SK-N-SH (cell line): ENCODE measurements at regions not wholly inside any gene's neighbourhood (a gene's known extent, or its start where the extent isn't known, plus 50 kb on each side); places are given as distances from the start of the nearest gene placed in this dataset.

Experiments used
- CTCF ChIA-PET: fragments of 300-600, 350-600 bp; formaldehyde crosslinking; extraction: SDS; loops from one replicate; lab custom pipeline; 2021; lab: Yijun Ruan, JAX
- POLR2A ChIA-PET: fragments of 350-600 bp; sonication (Branson Sonifier 250); formaldehyde crosslinking; extraction: SDS; loops from one replicate; lab custom pipeline; 2020; ENCODE audit warnings: antibody characterized with exemption, inconsistent platforms; lab: Yijun Ruan, JAX
- DNase-seq: peaks from one replicate; pipeline ENCODE4 v3.0.0; 2012
- H2AFZ ChIP-seq: fragments of 200-600 bp; sonication (generic); 2 replicates; pipeline ENCODE4 v1.8.1; 2016; ENCODE audit warnings: antibody characterized with exemption, mild to moderate bottlenecking, low read depth
- H3F3A ChIP-seq: fragments of 200-600 bp; sonication (generic); replicated peaks from 2 replicates; pipeline ENCODE3; 2016; ENCODE audit warnings: antibody characterized with exemption, mild to moderate bottlenecking; ENCODE audit not compliant: insufficient read depth
- H3K27ac ChIP-seq, 2 experiments: fragments of 200-500 bp in 1 of 2; fragments of 200-600 bp in 1 of 2; sonication (Bioruptor generic) in 1 of 2; sonication (generic), shearing (Covaris generic) in 1 of 2; 2 replicates each; pipeline versions ENCODE4 v1.5.1 to v1.6.1; 2014 to 2016; ENCODE audit warnings: low read depth in 2 of 2, inconsistent platforms in 1 of 2, low read length in 1 of 2, mild to moderate bottlenecking in 1 of 2, mixed read lengths in 1 of 2
- H3K27me3 ChIP-seq: fragments of 200-600 bp; sonication (generic), shearing (Covaris generic); 2 replicates; pipeline ENCODE4 v1.6.1; 2016; ENCODE audit warnings: mixed run types; ENCODE audit not compliant: insufficient read depth
- H3K36me3 ChIP-seq, 2 experiments: fragments of 200-500 bp in 1 of 2; fragments of 200-600 bp in 1 of 2; sonication (Bioruptor generic) in 1 of 2; sonication (generic) in 1 of 2; replicated peaks in 1 of 2; 2 replicates each; pipeline versions ENCODE3 to v1.5.1; 2014 to 2016; ENCODE audit warnings: low read length in 1 of 2, mild to moderate bottlenecking in 1 of 2; ENCODE audit not compliant: insufficient read depth in 2 of 2, control insufficient read depth in 1 of 2
- H3K4me1 ChIP-seq, 2 experiments: fragments of 200-500 bp in 1 of 2; fragments of 200-600 bp in 1 of 2; sonication (Bioruptor generic) in 1 of 2; sonication (generic), shearing (Covaris generic) in 1 of 2; 2 replicates each; pipeline versions ENCODE4 v1.5.1 to v1.6.1; 2014 to 2016; ENCODE audit warnings: low read depth in 1 of 2, low read length in 1 of 2, mixed run types in 1 of 2; ENCODE audit not compliant: insufficient read depth in 2 of 2, control insufficient read depth in 1 of 2
- H3K4me2 ChIP-seq: fragments of 200-600 bp; sonication (generic), shearing (Covaris generic); 2 replicates; pipeline ENCODE4 v1.6.1; 2017; ENCODE audit warnings: mixed run types
- H3K4me3 ChIP-seq, 2 experiments: fragments of 200-500 bp in 1 of 2; fragments of 200-600 bp in 1 of 2; sonication (Bioruptor generic) in 1 of 2; sonication (generic), shearing (Covaris generic) in 1 of 2; 2 replicates each; pipeline versions ENCODE4 v1.5.1 to v1.8.1; 2014 to 2016; ENCODE audit warnings: low read depth in 2 of 2, inconsistent platforms in 1 of 2, low read length in 1 of 2, mild to moderate bottlenecking in 1 of 2, mixed read lengths in 1 of 2, moderate library complexity in 1 of 2
- H3K79me2 ChIP-seq: fragments of 200-600 bp; sonication (generic); 2 replicates; pipeline ENCODE4 v1.8.1; 2017; ENCODE audit warnings: mild to moderate bottlenecking; ENCODE audit not compliant: insufficient read depth
- H3K9ac ChIP-seq: fragments of 200-600 bp; sonication (generic); 2 replicates; pipeline ENCODE4 v1.6.1; 2017; ENCODE audit warnings: mixed run types
- H3K9me2 ChIP-seq: fragments of 200-600 bp; sonication (generic); 2 replicates; pipeline ENCODE4 v1.6.1; 2017; ENCODE audit warnings: mixed run types
- H3K9me3 ChIP-seq: fragments of 200-600 bp; sonication (generic); 2 replicates; pipeline ENCODE4 v1.6.1; 2017; ENCODE audit warnings: mixed run types, mild to moderate bottlenecking, moderate library complexity
- H4K20me1 ChIP-seq: fragments of 200-600 bp; sonication (generic); 2 replicates; pipeline ENCODE4 v1.6.1; 2017; ENCODE audit warnings: mild to moderate bottlenecking, mixed run types; ENCODE audit not compliant: insufficient read depth
- CTCF ChIP-seq: fragments of 200-600 bp; sonication (generic); IDR thresholded peaks from 2 replicates; pipeline ENCODE4 v1.6.1; 2017; ENCODE audit warnings: antibody characterized with exemption, mild to moderate bottlenecking, moderate library complexity
- FOXJ3 ChIP-seq: sonication (generic); formaldehyde crosslinking; IDR thresholded peaks from 2 replicates; pipeline ENCODE4 v1.5.1; 2020; ENCODE audit warnings: mild to moderate bottlenecking, missing genetic modification reagents
- FOXM1 ChIP-seq: IDR thresholded peaks from 2 replicates; pipeline ENCODE4 v1.4.0; 2012; ENCODE audit warnings: low read depth, mild to moderate bottlenecking
- GABPA ChIP-seq: IDR thresholded peaks from 2 replicates; pipeline ENCODE4 v1.4.0; 2012; ENCODE audit warnings: low read depth, mild to moderate bottlenecking
- IRF3 ChIP-seq: fragments of 150-350 bp; IDR thresholded peaks from 2 replicates; pipeline ENCODE4 v1.6.1; 2016; ENCODE audit warnings: mild to moderate bottlenecking, low read depth, low read length
- MXI1 ChIP-seq: IDR thresholded peaks from 2 replicates; pipeline ENCODE4 v1.6.1; 2012; ENCODE audit warnings: mild to moderate bottlenecking, low read depth, low read length, improper control_type of control experiment
- NFIC ChIP-seq: IDR thresholded peaks from 2 replicates; pipeline ENCODE4 v1.4.0; 2012; ENCODE audit warnings: borderline replicate concordance
- NRF1 ChIP-seq: IDR thresholded peaks from 2 replicates; pipeline ENCODE4 v1.6.1; 2012; ENCODE audit warnings: low read depth, mild to moderate bottlenecking, low read length
- PBX3 ChIP-seq: IDR thresholded peaks from 2 replicates; pipeline ENCODE4; 2012
- POLR2AphosphoS5 ChIP-seq: IDR thresholded peaks from 2 replicates; pipeline ENCODE4 v1.6.1; 2012; ENCODE audit warnings: low read depth, low read length
- RAD21 ChIP-seq: IDR thresholded peaks from 2 replicates; pipeline ENCODE4 v1.6.1; 2012; ENCODE audit warnings: mild to moderate bottlenecking, low read length
- REST ChIP-seq: IDR thresholded peaks from 2 replicates; pipeline ENCODE4 v1.6.1; 2012; ENCODE audit warnings: mild to moderate bottlenecking, low read depth, low read length, moderate library complexity
- TAF1 ChIP-seq: IDR thresholded peaks from 2 replicates; pipeline ENCODE4 v1.6.1; 2012; ENCODE audit warnings: low read depth, mild to moderate bottlenecking, low read length, moderate library complexity, borderline replicate concordance
- TCF12 ChIP-seq: IDR thresholded peaks from 2 replicates; pipeline ENCODE4 v1.4.0; 2012
- USF2 ChIP-seq: fragments of 150-350 bp; IDR thresholded peaks from 2 replicates; pipeline ENCODE4 v1.6.1; 2017; ENCODE audit warnings: antibody characterized with exemption, low read length, low read depth, borderline replicate concordance
- YY1 ChIP-seq: IDR thresholded peaks from 2 replicates; pipeline ENCODE4 v1.4.0; 2012; ENCODE audit warnings: low read depth, mild to moderate bottlenecking
- WGBS: methylation state at CpG from one replicate; pipeline ENCODE4 v1.1.6; 2017; ENCODE audit warnings: low lambda C conversion rate; 5-methylcytosine and 5-hydroxymethylcytosine counted together

GRCh38 chr7:85275204-85275603, 88.3 kb upstream of the SEMA3D start:
- 72% methylated on average over 5 of the region's 5 CpGs for WGBS
- no peaks in the 10 kb centered on the region for H3K9me2 ChIP-seq

More at GRCh38 chr7:85275204-85275603, 88.3 kb upstream of the SEMA3D start:
- Histone ChIP-seq H3K9me3 (no peaks in the 10 kb centered on the region), H2AFZ (no peak overlapping the region), H3K27ac (no peak overlapping the region), H3F3A (no peaks in the 10 kb centered on the region), H3K4me3 (no peak overlapping the region), H3K4me1 (no peaks in the 10 kb centered on the region; a peak in 1 of 4 replicates), H3K9ac (no peak overlapping the region), H4K20me1 (no peaks in the 10 kb centered on the region), H3K36me3 (no peaks in the 10 kb centered on the region), H3K27me3 (no peaks in the 10 kb centered on the region), H3K79me2 (no peaks in the 10 kb centered on the region), H3K4me2 (no peak overlapping the region)
- DNase-seq, result no peak
- CTCF ChIA-PET, result no interaction called here
- TF ChIP-seq TCF12 (no peak), USF2 (no peak), POLR2AphosphoS5 (no peak), REST (no peak), FOXJ3 (CRISPR knock-in tag) (no peak), MXI1 (no peak), RAD21 (no peak), FOXM1 (no peak), PBX3 (no peak), IRF3 (no peak), YY1 (no peak), NFIC (no peak), CTCF (no peak), NRF1 (no peak), GABPA (no peak), TAF1 (no peak)
- POLR2A ChIA-PET, result no interaction called here
